C4-2B (cell line): ENCODE measurements at regions not wholly inside any gene's neighbourhood (a gene's known extent, or its start where the extent isn't known, plus 50 kb on each side); places are given as distances from the start of the nearest gene placed in this dataset.

Source experiments
- H3K27ac ChIP-seq: fragments of 450-650 bp; 2 replicates; pipeline ENCODE4 v1.5.1; 2017
- ZFX ChIP-seq: fragments of 450-650 bp; IDR thresholded peaks from 2 replicates; pipeline ENCODE4 v1.6.1; 2017
- TF ChIP-seq, protein P1 (sequence below): fragments of 450-650 bp; conservative IDR thresholded peaks from 2 replicates; pipeline ENCODE4 v1.5.1; 2017; ENCODE audit warnings: mild to moderate bottlenecking

DNA sequence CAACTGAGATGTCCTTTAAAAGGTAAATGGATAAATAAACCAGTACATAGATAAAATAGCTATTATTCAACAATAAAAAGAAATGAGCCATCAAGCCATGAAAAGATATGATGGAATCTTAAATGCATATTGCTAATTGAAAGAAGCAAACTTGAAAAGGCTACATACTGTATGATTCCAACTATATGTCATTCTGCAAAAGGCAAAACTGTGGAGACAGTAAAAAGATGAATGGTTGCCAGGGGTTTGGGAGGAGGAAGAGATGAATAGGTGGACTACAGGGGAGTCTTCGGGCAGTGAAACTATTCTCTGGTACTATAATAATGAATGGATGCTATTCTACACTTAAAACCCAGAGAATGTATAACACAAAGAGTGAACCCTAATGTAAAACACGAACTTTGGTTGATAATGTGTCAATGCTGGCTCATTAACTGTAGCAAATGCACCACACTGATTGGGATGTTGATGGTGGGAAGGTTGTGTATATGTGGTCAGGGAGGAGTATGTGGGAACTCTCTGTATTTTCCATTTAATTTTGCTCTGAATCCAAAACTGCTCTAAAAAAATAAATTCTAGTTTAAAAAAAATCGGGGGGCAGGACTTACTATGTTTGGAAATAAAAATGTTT is 73.7 kb upstream of the MYCN start:
- TF ChIP-seq, protein P1, sequence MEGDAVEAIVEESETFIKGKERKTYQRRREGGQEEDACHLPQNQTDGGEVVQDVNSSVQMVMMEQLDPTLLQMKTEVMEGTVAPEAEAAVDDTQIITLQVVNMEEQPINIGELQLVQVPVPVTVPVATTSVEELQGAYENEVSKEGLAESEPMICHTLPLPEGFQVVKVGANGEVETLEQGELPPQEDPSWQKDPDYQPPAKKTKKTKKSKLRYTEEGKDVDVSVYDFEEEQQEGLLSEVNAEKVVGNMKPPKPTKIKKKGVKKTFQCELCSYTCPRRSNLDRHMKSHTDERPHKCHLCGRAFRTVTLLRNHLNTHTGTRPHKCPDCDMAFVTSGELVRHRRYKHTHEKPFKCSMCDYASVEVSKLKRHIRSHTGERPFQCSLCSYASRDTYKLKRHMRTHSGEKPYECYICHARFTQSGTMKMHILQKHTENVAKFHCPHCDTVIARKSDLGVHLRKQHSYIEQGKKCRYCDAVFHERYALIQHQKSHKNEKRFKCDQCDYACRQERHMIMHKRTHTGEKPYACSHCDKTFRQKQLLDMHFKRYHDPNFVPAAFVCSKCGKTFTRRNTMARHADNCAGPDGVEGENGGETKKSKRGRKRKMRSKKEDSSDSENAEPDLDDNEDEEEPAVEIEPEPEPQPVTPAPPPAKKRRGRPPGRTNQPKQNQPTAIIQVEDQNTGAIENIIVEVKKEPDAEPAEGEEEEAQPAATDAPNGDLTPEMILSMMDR, result no peak
- TF ChIP-seq ZFX, result no peak
- H3K27ac ChIP-seq, result no peak overlapping the region

DNA sequence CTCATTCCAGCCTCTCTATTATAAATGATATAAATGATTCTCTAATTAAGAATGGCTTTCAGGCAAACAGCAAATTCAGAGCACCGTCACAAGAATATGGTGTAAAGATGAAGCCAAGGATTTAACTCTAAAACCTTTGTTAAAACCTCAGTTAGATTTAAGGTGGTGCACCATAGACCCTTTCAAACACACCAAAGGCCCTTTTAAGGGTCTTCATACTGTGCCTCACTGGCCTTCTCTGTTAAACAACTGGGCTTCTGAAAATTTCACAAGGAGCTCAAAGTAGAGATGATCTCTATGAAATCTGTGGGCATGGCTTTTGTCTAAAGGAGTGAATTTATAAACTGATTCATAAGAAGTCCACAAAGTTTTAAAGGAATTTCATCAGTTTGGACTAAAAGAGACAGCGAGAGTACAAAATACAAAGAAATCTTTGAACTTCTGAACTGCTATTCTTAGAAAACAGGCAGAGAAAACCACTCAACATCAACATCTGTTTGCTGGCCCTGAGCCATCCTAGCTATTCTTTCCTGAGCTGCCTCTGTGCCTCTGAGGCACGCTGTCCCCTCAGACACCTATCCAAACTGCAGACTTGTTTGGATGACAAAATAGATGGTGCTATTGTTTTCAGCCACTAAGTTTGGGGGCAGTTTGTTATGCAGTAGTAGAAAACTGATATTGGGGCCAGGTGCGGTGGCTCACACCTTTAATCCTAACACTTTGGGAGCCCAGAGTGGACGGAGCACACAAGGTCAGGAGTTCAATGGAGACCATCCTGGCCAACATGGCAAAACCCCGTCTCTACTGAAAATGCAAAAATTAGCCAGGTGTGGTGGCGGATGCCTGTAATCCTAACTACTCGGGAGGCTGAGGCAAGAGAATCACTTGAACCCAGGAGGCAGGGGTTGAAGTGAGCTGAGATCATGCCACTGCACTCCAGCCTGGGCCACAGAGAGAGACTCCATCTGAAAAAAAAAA is 72.9 kb upstream of the MYCN start:
- TF ChIP-seq ZFX, result no peak
- TF ChIP-seq, protein P1, result no peak

DNA sequence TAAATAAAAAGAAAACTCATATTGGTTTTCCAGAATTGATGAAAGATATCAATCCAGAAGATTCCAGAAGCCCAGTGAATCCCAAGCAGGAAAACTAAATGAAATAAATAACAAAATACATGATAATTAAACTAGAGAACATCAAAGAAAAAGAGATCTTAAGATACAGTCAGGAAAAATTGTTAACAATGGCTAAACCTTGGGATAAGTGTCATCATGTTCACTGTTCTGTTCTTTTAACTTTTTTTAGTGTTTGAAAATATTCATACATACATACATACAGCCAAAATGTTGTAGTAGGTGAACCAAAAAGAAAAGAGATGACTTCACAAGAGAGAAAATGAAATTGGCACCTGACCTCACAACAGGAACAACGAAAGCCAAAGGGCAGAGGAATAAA is 72.2 kb upstream of the MYCN start:
- TF ChIP-seq, protein P1, result no peak
- no peak for TF ChIP-seq ZFX
- no peak overlapping the region for H3K27ac ChIP-seq

More for the DNA sequence above, 72.9 kb upstream of the MYCN start:
- H3K27ac ChIP-seq, result no peak overlapping the region

DNA sequence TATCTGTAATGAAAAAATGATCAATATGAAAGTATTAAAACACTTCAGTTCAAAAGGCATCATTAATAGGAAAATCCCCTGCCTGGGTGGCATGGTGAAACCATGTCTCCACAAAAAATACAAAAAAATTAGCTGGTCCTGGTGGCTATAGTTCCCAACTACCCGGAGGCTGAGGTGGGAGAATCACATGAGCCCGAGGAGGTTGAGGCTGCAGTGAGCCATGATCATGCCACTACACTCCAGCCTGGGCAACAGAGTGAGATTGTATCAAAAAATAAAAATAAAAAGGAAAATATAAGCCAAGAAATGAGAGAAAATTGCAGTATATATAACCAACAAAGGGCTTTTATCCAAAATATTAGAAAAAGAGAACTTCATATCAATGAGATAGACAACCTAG is 71.6 kb upstream of the MYCN start:
- TF ChIP-seq, protein P1, result no peak
- no peak for TF ChIP-seq ZFX
- no peak overlapping the region for H3K27ac ChIP-seq

DNA sequence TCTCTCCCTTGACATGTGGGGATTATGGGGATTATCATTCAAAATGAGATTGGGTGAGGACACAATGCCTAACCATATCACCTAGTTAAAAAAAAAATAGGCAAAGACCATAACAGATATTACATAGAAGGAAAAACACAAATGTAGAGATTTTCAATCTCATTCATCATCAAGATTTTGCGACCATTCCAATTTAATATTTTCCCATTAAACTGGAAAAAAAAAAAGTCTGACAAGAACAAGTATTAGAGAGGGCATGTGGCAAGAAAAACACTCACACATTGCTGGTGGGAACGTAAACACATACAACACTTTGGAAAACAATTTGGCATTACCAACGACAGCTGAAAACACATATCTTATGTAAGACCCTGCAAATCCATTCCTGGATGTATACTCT is 71.0 kb upstream of the MYCN start:
- H3K27ac ChIP-seq, result no peak overlapping the region
- no peak for TF ChIP-seq ZFX
- TF ChIP-seq, protein P1, result no peak

DNA sequence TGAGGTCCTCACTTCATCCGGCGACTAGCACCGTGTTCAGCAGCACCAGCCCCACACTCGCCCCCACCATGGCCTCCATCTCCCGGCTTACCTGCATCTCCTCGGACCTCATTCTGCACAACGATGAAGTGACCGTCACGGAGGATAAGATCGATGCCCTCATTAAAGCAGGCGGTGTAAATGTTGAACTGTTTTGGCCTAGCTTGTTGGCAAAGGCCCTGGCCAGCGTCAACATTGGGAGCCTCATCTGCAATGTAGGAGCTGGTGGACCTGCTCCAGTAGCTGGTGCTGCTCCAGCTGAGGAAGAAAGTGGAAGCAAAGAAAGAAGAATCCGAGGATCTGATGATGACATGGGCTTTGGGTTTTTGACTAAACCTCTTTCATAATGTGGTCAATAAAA is 70.5 kb upstream of the MYCN start:
- H3K27ac ChIP-seq, result no peak overlapping the region
- TF ChIP-seq, protein P1, result no peak
- TF ChIP-seq ZFX, result no peak

DNA sequence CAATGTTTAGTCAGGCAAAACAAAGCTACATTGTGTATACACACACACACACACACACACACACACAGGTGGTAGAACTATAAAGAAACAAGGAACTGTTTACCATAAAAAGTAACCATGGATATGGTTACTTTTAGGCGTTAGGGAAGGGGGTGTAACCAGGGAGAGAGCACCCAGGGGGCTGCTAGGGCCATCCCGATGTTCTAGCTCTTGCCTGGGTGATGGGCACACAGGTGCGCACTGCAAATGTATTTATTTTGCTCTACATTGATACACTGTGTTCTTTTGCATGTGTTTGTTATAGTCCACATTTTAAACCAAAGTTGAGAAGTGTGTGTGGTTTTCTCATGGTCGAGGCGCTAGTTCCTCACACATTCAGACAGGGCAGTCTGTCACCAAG is 69.8 kb upstream of the MYCN start:
- H3K27ac ChIP-seq, result no peak overlapping the region
- no peak for TF ChIP-seq ZFX
- TF ChIP-seq, protein P1, result no peak
